ENCODE measurements at regions not wholly inside any gene's neighbourhood (a gene's known extent, or its start where the extent isn't known, plus 50 kb on each side); places are given as distances from the start of the nearest gene placed in this dataset.

DNA sequence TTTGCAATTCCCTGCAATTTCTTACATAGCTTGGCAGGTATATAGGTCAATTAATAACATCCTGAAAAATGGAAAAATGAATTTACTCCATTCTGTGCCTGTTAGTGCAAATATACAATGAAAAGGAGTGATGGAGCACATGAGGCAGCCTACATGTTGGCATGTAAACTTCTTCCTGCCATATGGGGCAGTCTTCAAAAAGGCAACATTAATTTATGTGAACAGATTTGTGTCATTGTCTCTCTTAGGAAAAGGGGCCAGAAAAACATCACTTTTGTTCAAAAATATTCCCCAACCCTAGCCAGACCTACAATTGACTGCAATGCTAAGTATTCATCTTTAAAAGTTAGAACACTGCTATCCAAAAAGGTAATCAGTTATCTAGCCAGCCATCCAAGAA lies 332.2 kb downstream of the TBC1D4 start:
- no peak overlapping the region for H3K4me3 Mint-ChIP-seq
- TF ChIP-seq IRF2 (CRISPR knock-in tag; IDR thresholded peaks at IDR 0.05; ENCODE audit: borderline replicate concordance, low read depth): no peak
- no peak for TF ChIP-seq ZNF671 (CRISPR knock-in tag; IDR thresholded peaks at IDR 0.05)
- no peak for TF ChIP-seq JUN (CRISPR knock-in tag; IDR thresholded peaks at IDR 0.05)
- no peak for TF ChIP-seq KAT7 (CRISPR knock-in tag; IDR thresholded peaks at IDR 0.05; ENCODE audit: borderline replicate concordance)
- no peak for TF ChIP-seq RORB (CRISPR knock-in tag; IDR thresholded peaks at IDR 0.05)
- no peak for TF ChIP-seq CBFB (CRISPR knock-in tag; IDR thresholded peaks at IDR 0.05; ENCODE audit: low read depth)
- TF ChIP-seq ZBTB21 (CRISPR knock-in tag; IDR thresholded peaks at IDR 0.05; ENCODE audit: borderline replicate concordance): no peak
- TF ChIP-seq, protein P1, sequence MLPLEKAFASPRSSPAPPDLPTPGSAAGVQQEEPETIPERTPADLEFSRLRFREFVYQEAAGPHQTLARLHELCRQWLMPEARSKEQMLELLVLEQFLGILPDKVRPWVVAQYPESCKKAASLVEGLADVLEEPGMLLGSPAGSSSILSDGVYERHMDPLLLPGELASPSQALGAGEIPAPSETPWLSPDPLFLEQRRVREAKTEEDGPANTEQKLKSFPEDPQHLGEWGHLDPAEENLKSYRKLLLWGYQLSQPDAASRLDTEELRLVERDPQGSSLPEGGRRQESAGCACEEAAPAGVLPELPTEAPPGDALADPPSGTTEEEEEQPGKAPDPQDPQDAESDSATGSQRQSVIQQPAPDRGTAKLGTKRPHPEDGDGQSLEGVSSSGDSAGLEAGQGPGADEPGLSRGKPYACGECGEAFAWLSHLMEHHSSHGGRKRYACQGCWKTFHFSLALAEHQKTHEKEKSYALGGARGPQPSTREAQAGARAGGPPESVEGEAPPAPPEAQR (CRISPR knock-in tag; IDR thresholded peaks at IDR 0.05): no peak
- no peak for TF ChIP-seq ZNF219 (CRISPR knock-in tag; IDR thresholded peaks at IDR 0.05; ENCODE audit: borderline replicate concordance)
- H3K27ac Mint-ChIP-seq: no peak overlapping the region
- DNase-seq (ENCODE audit: low spot score): no peak
- H3K9me3 Mint-ChIP-seq: peaks cover 23% of the 10 kb centered on the region
- no peaks in the 10 kb centered on the region for H3K27me3 Mint-ChIP-seq (ENCODE audit: low read depth)
- ChIA-PET POLR2A (no interaction called here), CTCF (no interaction called here)
- H3K4me1 Mint-ChIP-seq: peaks cover 9% of the 10 kb centered on the region
- no peak for ATAC-seq
- peaks cover 9% of the 10 kb centered on the region for H3K36me3 Mint-ChIP-seq

DNA sequence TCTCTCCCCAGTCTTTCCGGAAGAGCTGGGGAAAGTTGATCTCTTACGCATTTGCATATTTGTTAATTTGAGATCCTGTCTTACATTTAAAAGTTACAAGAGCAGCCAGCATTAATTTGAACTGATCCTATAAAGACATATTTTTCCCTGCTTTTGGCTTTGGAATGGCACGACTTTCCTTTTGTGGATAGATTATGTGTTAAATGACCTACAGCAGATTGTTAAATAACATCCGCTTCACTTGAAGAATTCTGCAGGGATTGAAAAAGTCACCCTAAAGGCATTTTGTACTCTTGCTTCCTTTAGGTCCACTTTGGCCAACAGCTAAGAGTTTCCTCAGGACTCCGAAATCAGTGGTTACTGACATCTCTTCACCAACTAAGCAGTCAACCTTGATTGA lies 334.0 kb downstream of the TBC1D4 start:
- Mint-ChIP-seq H3K27ac (peak overlapping the region; percentile 25; the same call in 1 of the 2 replicates), H3K27me3 (ENCODE audit: low read depth) (no peaks in the 10 kb centered on the region), H3K4me3 (no peak overlapping the region), H3K9me3 (peaks cover 21% of the 10 kb centered on the region), H3K4me1 (peaks cover 9% of the 10 kb centered on the region), H3K36me3 (peaks cover 9% of the 10 kb centered on the region)
- no peak for DNase-seq (ENCODE audit: low spot score)
- no peak for TF ChIP-seq HMGA2 (CRISPR knock-in tag; IDR thresholded peaks at IDR 0.05)
- TF ChIP-seq TP53 (CRISPR knock-in tag; IDR thresholded peaks at IDR 0.05): no peak
- no peak for TF ChIP-seq ESRRA (CRISPR knock-in tag; IDR thresholded peaks at IDR 0.05; ENCODE audit: borderline replicate concordance)
- TF ChIP-seq, protein P2, sequence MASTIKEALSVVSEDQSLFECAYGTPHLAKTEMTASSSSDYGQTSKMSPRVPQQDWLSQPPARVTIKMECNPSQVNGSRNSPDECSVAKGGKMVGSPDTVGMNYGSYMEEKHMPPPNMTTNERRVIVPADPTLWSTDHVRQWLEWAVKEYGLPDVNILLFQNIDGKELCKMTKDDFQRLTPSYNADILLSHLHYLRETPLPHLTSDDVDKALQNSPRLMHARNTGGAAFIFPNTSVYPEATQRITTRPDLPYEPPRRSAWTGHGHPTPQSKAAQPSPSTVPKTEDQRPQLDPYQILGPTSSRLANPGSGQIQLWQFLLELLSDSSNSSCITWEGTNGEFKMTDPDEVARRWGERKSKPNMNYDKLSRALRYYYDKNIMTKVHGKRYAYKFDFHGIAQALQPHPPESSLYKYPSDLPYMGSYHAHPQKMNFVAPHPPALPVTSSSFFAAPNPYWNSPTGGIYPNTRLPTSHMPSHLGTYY (CRISPR knock-in tag; IDR thresholded peaks at IDR 0.05): no peak
- no peak for TF ChIP-seq RORB (CRISPR knock-in tag; IDR thresholded peaks at IDR 0.05)
- TF ChIP-seq SMAD4 (CRISPR knock-in tag; IDR thresholded peaks at IDR 0.05): no peak
- TF ChIP-seq ZNF396 (CRISPR knock-in tag; IDR thresholded peaks at IDR 0.05; ENCODE audit: borderline replicate concordance): no peak
- TF ChIP-seq IRF2 (CRISPR knock-in tag; IDR thresholded peaks at IDR 0.05; ENCODE audit: borderline replicate concordance, low read depth): no peak
- TF ChIP-seq, protein P3, sequence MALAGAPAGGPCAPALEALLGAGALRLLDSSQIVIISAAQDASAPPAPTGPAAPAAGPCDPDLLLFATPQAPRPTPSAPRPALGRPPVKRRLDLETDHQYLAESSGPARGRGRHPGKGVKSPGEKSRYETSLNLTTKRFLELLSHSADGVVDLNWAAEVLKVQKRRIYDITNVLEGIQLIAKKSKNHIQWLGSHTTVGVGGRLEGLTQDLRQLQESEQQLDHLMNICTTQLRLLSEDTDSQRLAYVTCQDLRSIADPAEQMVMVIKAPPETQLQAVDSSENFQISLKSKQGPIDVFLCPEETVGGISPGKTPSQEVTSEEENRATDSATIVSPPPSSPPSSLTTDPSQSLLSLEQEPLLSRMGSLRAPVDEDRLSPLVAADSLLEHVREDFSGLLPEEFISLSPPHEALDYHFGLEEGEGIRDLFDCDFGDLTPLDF (CRISPR knock-in tag; IDR thresholded peaks at IDR 0.05): no peak
- ATAC-seq: no peak
- POLR2A ChIA-PET: no interaction called here
- CTCF ChIA-PET: no interaction called here

DNA sequence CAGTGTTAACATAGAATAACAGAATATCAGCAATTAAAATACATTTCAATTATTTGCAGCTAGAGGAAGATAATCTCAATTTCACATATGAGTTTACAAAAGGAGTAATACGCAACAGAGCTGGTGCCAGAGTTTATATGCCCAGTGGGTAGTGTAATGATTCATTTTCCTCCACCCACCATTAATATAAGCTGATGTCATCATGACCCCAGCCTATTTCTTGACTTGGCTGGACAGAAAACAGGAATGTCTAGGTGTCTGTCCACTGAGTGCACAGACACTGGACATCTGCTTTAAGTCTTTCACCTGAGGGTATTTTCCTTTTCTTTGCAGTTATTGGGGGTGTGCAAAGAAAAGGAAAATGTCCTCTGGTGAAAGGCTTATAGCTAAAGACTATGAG lies 335.5 kb downstream of the TBC1D4 start:
- no peaks in the 10 kb centered on the region for H3K36me3 Mint-ChIP-seq
- ATAC-seq: no peak
- H3K27me3 Mint-ChIP-seq (ENCODE audit: low read depth): no peaks in the 10 kb centered on the region
- no peak for DNase-seq (ENCODE audit: low spot score)
- no peak overlapping the region for H3K4me3 Mint-ChIP-seq
- CTCF ChIA-PET: no interaction called here
- peaks cover 9% of the 10 kb centered on the region for H3K4me1 Mint-ChIP-seq
- POLR2A ChIA-PET: no interaction called here
- H3K27ac Mint-ChIP-seq: no peak overlapping the region
- peaks cover 9% of the 10 kb centered on the region for H3K9me3 Mint-ChIP-seq
- TF ChIP-seq, protein P4, sequence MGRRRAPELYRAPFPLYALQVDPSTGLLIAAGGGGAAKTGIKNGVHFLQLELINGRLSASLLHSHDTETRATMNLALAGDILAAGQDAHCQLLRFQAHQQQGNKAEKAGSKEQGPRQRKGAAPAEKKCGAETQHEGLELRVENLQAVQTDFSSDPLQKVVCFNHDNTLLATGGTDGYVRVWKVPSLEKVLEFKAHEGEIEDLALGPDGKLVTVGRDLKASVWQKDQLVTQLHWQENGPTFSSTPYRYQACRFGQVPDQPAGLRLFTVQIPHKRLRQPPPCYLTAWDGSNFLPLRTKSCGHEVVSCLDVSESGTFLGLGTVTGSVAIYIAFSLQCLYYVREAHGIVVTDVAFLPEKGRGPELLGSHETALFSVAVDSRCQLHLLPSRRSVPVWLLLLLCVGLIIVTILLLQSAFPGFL (CRISPR knock-in tag; IDR thresholded peaks at IDR 0.05; ENCODE audit: borderline replicate concordance): no peak
- TF ChIP-seq ZNF121 (CRISPR knock-in tag; IDR thresholded peaks at IDR 0.05) (no peak), ZNF317 (CRISPR knock-in tag; IDR thresholded peaks at IDR 0.05; ENCODE audit: borderline replicate concordance, low read depth) (no peak), HMGA2 (CRISPR knock-in tag; IDR thresholded peaks at IDR 0.05) (no peak), CBFB (CRISPR knock-in tag; IDR thresholded peaks at IDR 0.05; ENCODE audit: low read depth) (no peak), ZNF416 (CRISPR knock-in tag; IDR thresholded peaks at IDR 0.05) (no peak), NFE2L1 (CRISPR knock-in tag; IDR thresholded peaks at IDR 0.05) (no peak), ZNF396 (CRISPR knock-in tag; IDR thresholded peaks at IDR 0.05; ENCODE audit: borderline replicate concordance) (no peak), CREM (CRISPR knock-in tag; IDR thresholded peaks at IDR 0.05) (no peak)
- TF ChIP-seq, protein P5, sequence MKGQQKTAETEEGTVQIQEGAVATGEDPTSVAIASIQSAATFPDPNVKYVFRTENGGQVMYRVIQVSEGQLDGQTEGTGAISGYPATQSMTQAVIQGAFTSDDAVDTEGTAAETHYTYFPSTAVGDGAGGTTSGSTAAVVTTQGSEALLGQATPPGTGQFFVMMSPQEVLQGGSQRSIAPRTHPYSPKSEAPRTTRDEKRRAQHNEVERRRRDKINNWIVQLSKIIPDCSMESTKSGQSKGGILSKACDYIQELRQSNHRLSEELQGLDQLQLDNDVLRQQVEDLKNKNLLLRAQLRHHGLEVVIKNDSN (CRISPR knock-in tag; IDR thresholded peaks at IDR 0.05): no peak
- TF ChIP-seq, protein P6, sequence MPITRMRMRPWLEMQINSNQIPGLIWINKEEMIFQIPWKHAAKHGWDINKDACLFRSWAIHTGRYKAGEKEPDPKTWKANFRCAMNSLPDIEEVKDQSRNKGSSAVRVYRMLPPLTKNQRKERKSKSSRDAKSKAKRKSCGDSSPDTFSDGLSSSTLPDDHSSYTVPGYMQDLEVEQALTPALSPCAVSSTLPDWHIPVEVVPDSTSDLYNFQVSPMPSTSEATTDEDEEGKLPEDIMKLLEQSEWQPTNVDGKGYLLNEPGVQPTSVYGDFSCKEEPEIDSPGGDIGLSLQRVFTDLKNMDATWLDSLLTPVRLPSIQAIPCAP (CRISPR knock-in tag; IDR thresholded peaks at IDR 0.05): no peak
- TF ChIP-seq, protein P7, sequence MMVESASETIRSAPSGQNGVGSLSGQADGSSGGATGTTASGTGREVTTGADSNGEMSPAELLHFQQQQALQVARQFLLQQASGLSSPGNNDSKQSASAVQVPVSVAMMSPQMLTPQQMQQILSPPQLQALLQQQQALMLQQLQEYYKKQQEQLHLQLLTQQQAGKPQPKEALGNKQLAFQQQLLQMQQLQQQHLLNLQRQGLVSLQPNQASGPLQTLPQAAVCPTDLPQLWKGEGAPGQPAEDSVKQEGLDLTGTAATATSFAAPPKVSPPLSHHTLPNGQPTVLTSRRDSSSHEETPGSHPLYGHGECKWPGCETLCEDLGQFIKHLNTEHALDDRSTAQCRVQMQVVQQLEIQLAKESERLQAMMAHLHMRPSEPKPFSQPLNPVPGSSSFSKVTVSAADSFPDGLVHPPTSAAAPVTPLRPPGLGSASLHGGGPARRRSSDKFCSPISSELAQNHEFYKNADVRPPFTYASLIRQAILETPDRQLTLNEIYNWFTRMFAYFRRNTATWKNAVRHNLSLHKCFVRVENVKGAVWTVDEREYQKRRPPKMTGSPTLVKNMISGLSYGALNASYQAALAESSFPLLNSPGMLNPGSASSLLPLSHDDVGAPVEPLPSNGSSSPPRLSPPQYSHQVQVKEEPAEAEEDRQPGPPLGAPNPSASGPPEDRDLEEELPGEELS (CRISPR knock-in tag; IDR thresholded peaks at IDR 0.05): no peak

Data from WTC11 (cell line).